IMR-90 (cell line): ENCODE measurements at regions not wholly inside any gene's neighbourhood (a gene's known extent, or its start where the extent isn't known, plus 50 kb on each side); places are given as distances from the start of the nearest gene placed in this dataset.

ENCODE experiments used
- ATAC-seq: fragments of 200-7000 bp; cut with Tn5 transposase; 2 replicates; pipeline ENCODE4 v1.9.1; 2020; ENCODE audit warnings: low read depth, mild to moderate bottlenecking, moderate library complexity
- BruUV-seq: library from RNA; stranded (reverse); fragments of 400-500 nt; replicated peaks from 2 replicates; lab custom pipeline; 2021; lab: Mats Ljungman, UMichigan
- CTCF ChIA-PET: fragments of 300-600 bp; formaldehyde crosslinking; extraction: SDS; loops from one replicate; lab custom pipeline; 2021; ENCODE audit warnings: antibody characterized with exemption; lab: Yijun Ruan, JAX
- POLR2A ChIA-PET: fragments of 300-600 bp; sonication (Branson Sonifier 250); formaldehyde crosslinking; loops from one replicate; lab custom pipeline; 2022; ENCODE audit warnings: antibody characterized with exemption; ENCODE audit not compliant: unreplicated experiment; lab: Charles Lee
- DNase-seq: peaks from one replicate; pipeline ENCODE4 v3.0.0; 2013
- H2AFZ ChIP-seq: replicated peaks from 2 replicates; pipeline ENCODE3; 2013; ENCODE audit warnings: low read length, mild to moderate bottlenecking; ENCODE audit not compliant: poor library complexity
- H2AK5ac ChIP-seq: 2 replicates; pipeline ENCODE4 v1.6.1; 2013; ENCODE audit warnings: low read depth, low read length, inconsistent platforms
- H2AK9ac ChIP-seq: replicated peaks from 2 replicates; pipeline ENCODE3; 2013; ENCODE audit warnings: mild to moderate bottlenecking, low read depth, low read length, moderate library complexity; ENCODE audit not compliant: poor library complexity
- H2BK120ac ChIP-seq: 2 replicates; pipeline ENCODE4 v1.6.1; 2013; ENCODE audit warnings: low read depth, low read length, inconsistent platforms
- H2BK15ac ChIP-seq: 3 replicates; pipeline ENCODE4 v1.6.1; 2013; ENCODE audit warnings: low read depth, low read length, inconsistent platforms
- H2BK20ac ChIP-seq: 2 replicates; pipeline ENCODE4 v1.6.1; 2013; ENCODE audit warnings: low read depth, mild to moderate bottlenecking, inconsistent platforms, low read length, moderate library complexity
- H2BK5ac ChIP-seq: 2 replicates; pipeline ENCODE4 v1.6.1; 2013; ENCODE audit warnings: mild to moderate bottlenecking, low read depth, low read length, inconsistent platforms; ENCODE audit not compliant: poor library complexity, severe bottlenecking
- H3K14ac ChIP-seq: replicated peaks from 2 replicates; pipeline ENCODE4 v1.6.1; 2013; ENCODE audit warnings: low read depth, low read length, inconsistent platforms
- H3K18ac ChIP-seq: 2 replicates; pipeline ENCODE4 v1.6.1; 2013; ENCODE audit warnings: low read depth, low read length, control low read depth
- H3K23ac ChIP-seq: 2 replicates; pipeline ENCODE4 v1.6.1; 2013; ENCODE audit warnings: low read depth, low read length, inconsistent platforms
- H3K27ac ChIP-seq: 2 replicates; pipeline ENCODE4 v1.5.1; 2013; ENCODE audit warnings: mild to moderate bottlenecking, control low read depth, low read length; ENCODE audit not compliant: insufficient read depth
- H3K27me3 ChIP-seq: 2 replicates; pipeline ENCODE4 v1.6.1; 2013; ENCODE audit warnings: low read length; ENCODE audit not compliant: control insufficient read depth, insufficient read depth
- H3K36me3 ChIP-seq: 2 replicates; pipeline ENCODE4 v1.6.1; 2013; ENCODE audit warnings: low read length, mixed read lengths; ENCODE audit not compliant: control insufficient read depth, insufficient read depth
- H3K4ac ChIP-seq: 2 replicates; pipeline ENCODE4 v1.6.1; 2013; ENCODE audit warnings: low read depth, low read length, inconsistent platforms
- H3K4me1 ChIP-seq: 2 replicates; pipeline ENCODE4 v1.6.1; 2013; ENCODE audit warnings: low read length, mixed read lengths; ENCODE audit not compliant: control insufficient read depth, insufficient read depth
- H3K4me2 ChIP-seq: 2 replicates; pipeline ENCODE4 v1.6.1; 2013; ENCODE audit warnings: low read depth, mild to moderate bottlenecking, control low read depth, low read length, moderate library complexity
- H3K4me3 ChIP-seq: 2 replicates; pipeline ENCODE4 v1.5.1; 2013; ENCODE audit warnings: low read depth, mild to moderate bottlenecking, control low read depth, low read length, moderate library complexity; ENCODE audit not compliant: insufficient read depth
- H3K56ac ChIP-seq: 2 replicates; pipeline ENCODE4 v1.6.1; 2013; ENCODE audit warnings: low read length, inconsistent platforms; ENCODE audit not compliant: insufficient read depth; ENCODE audit errors: extremely low read depth
- H3K79me1 ChIP-seq, 2 experiments: 2 replicates each; pipeline ENCODE4 v1.6.1; 2013; ENCODE audit warnings: low read length in 2 of 2, inconsistent platforms in 1 of 2, low read depth in 1 of 2
- H3K9ac ChIP-seq: 2 replicates; pipeline ENCODE4 v1.6.1; 2013; ENCODE audit warnings: low read depth, low read length, control low read depth
- H3K9me1 ChIP-seq: 2 replicates; pipeline ENCODE4 v1.6.1; 2013; ENCODE audit warnings: low read length, inconsistent platforms; ENCODE audit not compliant: insufficient read depth
- H3K9me3 ChIP-seq: 2 replicates; pipeline ENCODE4 v1.6.1; 2013; ENCODE audit warnings: low read length; ENCODE audit not compliant: control insufficient read depth, insufficient read depth
- H4K20me1 ChIP-seq: 2 replicates; pipeline ENCODE4 v1.6.1; 2013; ENCODE audit warnings: low read length, inconsistent platforms; ENCODE audit not compliant: insufficient read depth
- H4K5ac ChIP-seq: 2 replicates; pipeline ENCODE4 v1.6.1; 2013; ENCODE audit warnings: mild to moderate bottlenecking, low read depth, low read length, control low read depth
- H4K8ac ChIP-seq, 2 experiments: 2 replicates each; pipeline ENCODE4 v1.6.1; 2013; ENCODE audit warnings: low read depth in 2 of 2, low read length in 2 of 2, control low read depth in 1 of 2, inconsistent platforms in 1 of 2
- H4K91ac ChIP-seq: 2 replicates; pipeline ENCODE4 v1.6.1; 2013; ENCODE audit warnings: low read depth, low read length, inconsistent platforms; ENCODE audit not compliant: insufficient read depth
- MAZ ChIP-seq: IDR thresholded peaks from 2 replicates; pipeline ENCODE4 v1.6.1; 2012; ENCODE audit warnings: low read depth, mild to moderate bottlenecking, low read length, improper control_type of control experiment, moderate library complexity, borderline replicate concordance
- WGBS, 2 experiments: methylation state at CpG; one replicate each; pipeline versions ENCODE4 v1.1.5 to v1.1.7; 2013; ENCODE audit warnings: missing lambda C conversion rate in 2 of 2; ENCODE audit not compliant: insufficient read length in 1 of 2; ENCODE audit errors: extremely low coverage in 2 of 2; 5-methylcytosine and 5-hydroxymethylcytosine counted together
- dilution Hi-C: fragments of 300-500 bp; cut with HindIII; formaldehyde crosslinking; loops from one replicate; pipeline ENCODE4 v1.14.3; 2018; ENCODE audit warnings: low sequenced_read_pairs; ENCODE audit not compliant: unreplicated experiment
- in situ Hi-C: fragments of 300-500 bp; cut with MboI; formaldehyde crosslinking; loops from 3 replicates; pipeline ENCODE4 v1.14.3; 2019; ENCODE audit warnings: low sequenced_read_pairs, inconsistent platforms, mixed read lengths
- intact Hi-C: fragments of 100-400 bp; cut with micrococcal nuclease; formaldehyde crosslinking; loops from 2 replicates; pipeline ENCODE4 v1.10.0; 2022

GRCh38 chr18:70956554-70956953 is 667.7 kb downstream of the SOCS6 start:
- no peaks in the 10 kb centered on the region for H3K36me3 ChIP-seq
- no peaks in the 10 kb centered on the region for H3K4me1 ChIP-seq
- no peak overlapping the region for H3K14ac ChIP-seq
- no peak overlapping the region for H3K4ac ChIP-seq
- no peaks in the 10 kb centered on the region for H3K9me1 ChIP-seq
- H4K91ac ChIP-seq = no peak overlapping the region
- H4K5ac ChIP-seq = no peak overlapping the region
- H2BK5ac ChIP-seq = no peak overlapping the region
- H3K4me2 ChIP-seq = no peak overlapping the region
- ChIA-PET POLR2A (no interaction called here), CTCF (no interaction called here)
- dilution Hi-C loops (no loop called here), in situ Hi-C loops (no loop called here), intact Hi-C loops (no loop called here)
- no peak overlapping the region for H3K18ac ChIP-seq
- H2AK9ac ChIP-seq = no peak overlapping the region
- peaks cover 4% of the 10 kb centered on the region; the same call in 1 of the 2 replicates for H3K9me3 ChIP-seq
- H2BK15ac ChIP-seq = no peak overlapping the region
- no peak overlapping the region for H3K4me3 ChIP-seq
- H3K23ac ChIP-seq = no peak overlapping the region
- no peak overlapping the region for H3K9ac ChIP-seq
- no peak for ATAC-seq
- no peak overlapping the region for H2BK20ac ChIP-seq
- no peak overlapping the region for H2BK120ac ChIP-seq
- DNase-seq = no peak
- H3K79me1 ChIP-seq = no peaks in the 10 kb centered on the region
- no peak overlapping the region for H3K27ac ChIP-seq
- H3K27me3 ChIP-seq = no peaks in the 10 kb centered on the region
- no peak overlapping the region for H3K56ac ChIP-seq
- WGBS, 2 experiments = 74% methylated on average over 4 of the region's 6 CpGs; no CpG with 5 or more reads in 1 of the 2 experiments
- BruUV-seq = no TSS peak
- TF ChIP-seq MAZ = no peak
- no peaks in the 10 kb centered on the region for H4K20me1 ChIP-seq
- H4K8ac ChIP-seq = no peak overlapping the region
- H2AK5ac ChIP-seq = no peak overlapping the region
- no peak overlapping the region for H2AFZ ChIP-seq
